Ecto neural progenitor cell (in vitro differentiated cells): ENCODE measurements at regions not wholly inside any gene's neighbourhood (a gene's known extent, or its start where the extent isn't known, plus 50 kb on each side); places are given as distances from the start of the nearest gene placed in this dataset.
"Not testable (repeated sequence)": the region's sequence is repeated elsewhere in the genome, so short reads cannot be mapped to it uniquely, and the experiment has no call there.

Source experiments
- DNase-seq: peaks from one replicate; pipeline ENCODE4 v3.0.0-alpha.2; 2018; ENCODE audit warnings: low spot score

DNA sequence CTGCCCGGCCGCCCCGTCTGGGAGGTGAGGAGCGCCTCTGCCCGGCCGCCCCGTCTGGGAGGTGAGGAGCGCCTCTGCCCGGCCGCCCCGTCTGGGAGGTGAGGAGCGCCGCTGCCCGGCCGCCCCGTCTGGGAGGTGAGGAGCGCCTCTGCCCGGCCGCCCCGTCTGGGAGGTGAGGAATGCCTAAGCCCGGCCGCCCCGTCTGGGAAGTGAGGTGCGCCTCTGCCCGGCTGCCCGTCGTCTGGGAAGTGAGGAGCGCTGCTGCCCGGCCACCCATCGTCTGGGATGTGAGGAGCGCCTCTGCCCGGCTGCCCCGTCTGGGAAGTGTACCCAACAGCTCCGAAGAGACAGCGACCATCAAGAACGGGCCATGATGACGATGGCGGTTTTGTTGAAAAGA, 136.6 kb upstream of the PROKR2 start:
- not testable (repeated sequence) for DNase-seq

DNA sequence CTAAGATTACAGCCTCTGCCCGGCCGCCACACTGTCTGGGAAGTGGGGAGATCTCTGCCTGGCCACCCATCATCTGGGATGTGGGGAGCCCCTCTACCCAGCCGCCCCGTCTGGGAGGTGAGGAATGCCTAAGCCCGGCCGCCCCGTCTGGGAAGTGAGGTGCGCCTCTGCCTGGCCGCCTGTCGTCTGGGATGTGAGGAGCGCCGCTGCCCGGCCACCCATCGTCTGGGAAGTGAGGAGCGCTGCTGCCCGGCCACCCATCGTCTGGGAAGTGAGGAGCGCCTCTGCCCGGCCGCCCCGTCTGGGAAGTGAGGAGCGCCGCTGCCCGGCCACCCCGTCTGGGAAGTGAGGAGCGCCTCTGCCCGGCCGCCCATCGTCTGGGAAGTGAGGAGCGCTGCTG, 135.9 kb upstream of the PROKR2 start:
- DNase-seq, result not testable (repeated sequence)

- DNase-seq, result not testable (repeated sequence)
Observed at GRCh38 chr20:5452286-5452685, 135.5 kb upstream of the PROKR2 start.

GRCh38 chr20:5451643-5452210, 135.0 kb upstream of the PROKR2 start:
- no peak for DNase-seq

- DNase-seq, result peak; percentile 68
Observed at GRCh38 chr20:5448449-5449118, 131.8 kb upstream of the PROKR2 start.

DNA sequence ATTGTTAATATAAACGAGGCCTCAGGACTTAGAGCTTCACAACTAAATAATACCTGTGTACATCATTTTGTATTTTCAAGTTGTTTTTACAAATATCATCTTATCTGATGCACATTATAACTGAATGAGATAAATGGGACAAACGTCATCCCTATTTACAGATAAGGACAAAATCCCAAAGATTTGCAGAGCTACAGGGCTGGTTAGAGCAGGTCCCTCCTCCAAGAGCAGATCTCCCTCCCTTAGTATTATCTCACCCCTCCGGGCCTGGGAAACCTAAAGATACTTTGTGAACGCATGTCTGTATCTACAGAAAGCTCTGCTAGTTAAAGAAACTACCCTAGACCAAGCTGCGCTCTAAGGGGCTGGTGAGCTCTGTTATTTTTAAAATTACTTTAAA, 130.4 kb upstream of the PROKR2 start:
- no peak for DNase-seq

- DNase-seq, result no peak
Observed at GRCh38 chr20:5445611-5446010, 128.9 kb upstream of the PROKR2 start.

DNA sequence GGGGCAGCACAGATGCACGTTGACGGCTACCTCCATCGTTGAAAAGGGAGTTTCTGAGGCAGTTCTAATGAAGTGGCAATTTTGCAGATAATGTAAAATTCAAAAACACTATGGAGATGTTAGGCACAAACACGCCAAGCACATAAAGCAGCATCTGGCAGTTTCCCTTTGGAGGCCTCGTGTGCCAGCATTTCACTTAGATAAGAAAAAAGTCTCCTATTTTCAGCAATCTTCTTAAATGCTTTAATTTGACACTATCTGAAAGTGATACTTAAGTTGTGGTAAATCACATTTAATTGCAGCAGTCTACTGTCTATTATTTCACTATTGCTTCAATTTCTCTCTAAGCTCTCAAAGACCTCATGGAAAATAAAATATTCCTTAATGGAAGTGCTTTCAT, 125.3 kb upstream of the PROKR2 start:
- no peak for DNase-seq

DNA sequence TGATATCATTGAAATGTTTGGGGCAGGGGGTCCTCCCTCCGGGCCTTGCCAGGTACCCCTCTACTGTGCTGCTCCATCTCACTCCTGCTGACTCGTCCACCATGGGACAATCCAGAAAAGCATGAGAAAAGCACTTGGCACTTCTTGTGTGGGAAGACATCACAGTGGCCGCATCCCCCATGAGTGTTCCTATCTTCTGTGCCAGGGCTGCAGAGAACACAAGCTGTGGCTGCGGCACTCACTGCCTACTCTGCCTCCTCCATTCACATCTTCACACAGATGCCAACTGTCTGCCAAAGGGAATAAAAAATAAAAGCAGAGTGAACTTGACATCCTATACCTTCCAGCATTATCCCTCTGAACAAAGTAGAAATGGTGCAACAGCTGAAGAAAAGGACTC, 117.4 kb upstream of the PROKR2 start:
- no peak for DNase-seq

GRCh38 chr20:5433352-5433751, 116.6 kb upstream of the PROKR2 start:
- no peak for DNase-seq

DNA sequence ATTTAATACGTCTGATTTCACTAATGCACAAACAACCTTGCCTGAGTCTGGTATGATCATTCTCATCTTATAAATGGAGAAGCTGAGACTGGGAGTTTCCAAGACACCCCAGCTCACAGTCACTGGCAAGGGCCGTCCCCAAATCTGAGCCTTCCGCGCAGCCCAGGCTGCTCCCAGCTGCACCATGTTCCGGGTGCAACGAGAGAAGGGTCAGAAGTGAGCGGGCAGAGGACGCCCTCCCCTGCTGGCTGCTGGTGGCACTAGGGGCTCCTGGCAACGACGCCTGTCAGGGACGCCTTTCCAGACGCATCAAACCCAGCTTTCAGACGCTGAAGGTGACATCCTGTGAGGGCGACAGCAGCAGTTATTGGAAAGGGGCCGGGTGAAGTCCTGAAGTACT, 115.3 kb upstream of the PROKR2 start:
- no peak for DNase-seq

DNA sequence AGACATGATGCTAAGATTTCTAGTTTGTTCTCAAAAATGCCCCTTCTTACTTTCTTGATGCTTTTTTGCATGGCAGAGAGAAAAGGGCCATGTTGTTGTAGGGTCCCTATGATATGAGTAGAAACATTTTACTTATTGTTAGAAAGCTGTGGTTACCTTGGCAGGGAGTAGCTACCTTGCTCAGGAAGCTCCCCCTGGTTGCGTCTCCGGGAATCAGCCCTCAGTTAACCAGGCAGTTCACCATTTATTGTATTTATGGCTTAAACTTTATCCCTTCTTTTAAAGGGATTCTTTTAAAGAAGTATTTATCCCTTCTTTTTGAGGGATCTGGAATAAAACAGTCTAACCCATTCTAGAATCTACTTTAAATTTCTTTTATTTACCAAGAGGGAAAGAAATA, 113.9 kb upstream of the PROKR2 start:
- no peak for DNase-seq

GRCh38 chr20:5426026-5426425, 109.3 kb upstream of the PROKR2 start:
- DNase-seq, result no peak

GRCh38 chr20:5416086-5416485, 99.3 kb upstream of the PROKR2 start:
- DNase-seq, result no peak

DNA sequence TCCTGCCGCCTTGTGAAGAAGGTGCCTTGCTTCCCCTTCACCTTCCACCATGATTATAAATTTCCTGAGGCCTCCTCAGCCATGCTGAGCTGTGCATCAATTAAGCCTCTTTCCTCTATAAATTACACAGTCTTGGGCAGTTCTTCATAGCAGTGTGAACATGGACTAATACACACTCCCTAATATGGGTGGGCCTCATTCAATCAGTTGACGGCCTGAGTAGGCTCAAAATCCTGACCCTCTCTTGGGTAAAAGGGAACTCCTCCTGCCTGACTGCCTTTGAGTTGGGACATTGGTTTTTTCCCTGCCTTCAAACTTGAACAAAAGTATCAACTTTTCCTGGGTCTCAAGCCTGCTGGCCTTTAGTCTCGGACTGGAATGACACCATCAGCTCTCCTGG, 96.6 kb upstream of the PROKR2 start:
- no peak for DNase-seq

DNA sequence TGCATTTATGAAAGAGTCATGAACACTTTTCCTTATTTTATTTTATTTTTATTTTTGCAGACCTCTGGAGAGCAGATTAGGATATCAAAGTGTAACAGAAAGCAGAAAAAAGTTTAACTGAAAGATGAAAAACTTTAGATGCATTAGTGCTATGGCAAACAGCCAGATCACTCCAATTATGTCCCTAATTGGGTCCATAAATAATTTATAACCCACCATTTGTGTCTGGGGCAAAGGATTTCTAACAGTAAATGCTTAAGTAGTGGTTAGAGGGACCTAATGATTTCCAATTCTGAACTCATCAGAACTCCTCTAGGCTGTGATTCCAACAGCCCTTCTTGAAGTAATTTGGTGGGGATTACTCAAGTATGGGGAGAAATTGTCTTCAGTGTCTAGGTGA, 93.7 kb upstream of the PROKR2 start:
- no peak for DNase-seq

DNA sequence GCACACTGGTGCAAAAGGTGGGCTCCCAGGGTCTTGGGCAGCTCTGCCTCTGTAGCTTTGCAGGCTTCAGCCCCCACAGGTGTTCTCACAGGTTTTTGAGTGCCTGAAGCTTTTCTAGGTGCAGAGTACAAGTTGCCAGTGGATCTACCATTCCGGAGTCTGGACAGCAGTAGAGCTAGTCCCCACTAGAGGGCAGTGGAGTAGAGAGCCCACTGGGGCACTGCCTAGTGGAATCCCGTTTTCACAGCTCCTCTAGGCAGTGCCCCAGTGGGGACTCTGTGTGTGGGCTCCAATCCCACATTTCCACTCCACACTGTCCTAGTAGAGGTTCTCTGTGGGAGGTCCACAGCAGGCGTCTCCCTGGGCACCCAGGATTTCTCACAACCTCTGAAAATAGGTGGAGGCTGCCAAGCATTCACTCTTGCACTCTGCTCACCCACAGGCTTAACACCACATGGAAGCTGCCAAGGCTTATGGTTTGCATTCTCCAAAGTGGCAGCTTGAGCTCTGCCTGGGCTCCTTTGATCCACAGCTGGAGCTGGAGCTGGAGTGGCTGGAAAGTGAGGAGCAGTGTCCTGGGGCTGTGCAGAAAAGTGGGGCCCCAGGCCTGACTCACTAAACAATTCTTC, 86.3 kb upstream of the PROKR2 start:
- DNase-seq, result peak; percentile 54

GRCh38 chr20:5401277-5401875, 84.6 kb upstream of the PROKR2 start:
- DNase-seq, result no peak

DNA sequence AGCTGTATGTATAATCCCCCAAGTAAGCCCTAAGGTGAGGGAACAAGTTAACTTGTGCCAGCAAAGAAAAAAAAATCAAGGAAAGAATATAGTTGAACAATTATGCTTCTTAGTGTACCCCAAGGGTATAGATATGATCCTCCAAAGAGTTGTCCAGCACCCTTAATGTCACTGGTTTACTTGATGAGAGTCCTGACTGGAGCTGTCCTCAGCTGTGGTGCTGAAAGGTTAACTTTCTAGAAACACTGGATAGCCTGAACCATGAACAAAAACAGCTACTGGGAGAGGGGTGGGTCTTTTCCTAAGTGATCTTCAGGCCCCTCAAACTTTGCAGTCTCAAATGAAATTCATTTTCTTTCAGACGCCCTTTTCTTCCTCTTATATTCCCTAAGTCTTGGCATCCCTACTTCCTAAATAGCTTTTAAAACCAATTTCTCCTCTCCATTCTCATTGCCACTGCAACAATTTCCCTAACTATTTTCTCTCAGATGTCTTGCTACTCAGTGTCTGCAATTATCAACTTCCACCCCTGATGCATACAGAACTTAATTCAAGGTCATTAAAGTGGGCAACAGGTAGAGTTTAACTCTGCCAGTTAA, 83.5 kb upstream of the PROKR2 start:
- DNase-seq, result peak; percentile 55

DNA sequence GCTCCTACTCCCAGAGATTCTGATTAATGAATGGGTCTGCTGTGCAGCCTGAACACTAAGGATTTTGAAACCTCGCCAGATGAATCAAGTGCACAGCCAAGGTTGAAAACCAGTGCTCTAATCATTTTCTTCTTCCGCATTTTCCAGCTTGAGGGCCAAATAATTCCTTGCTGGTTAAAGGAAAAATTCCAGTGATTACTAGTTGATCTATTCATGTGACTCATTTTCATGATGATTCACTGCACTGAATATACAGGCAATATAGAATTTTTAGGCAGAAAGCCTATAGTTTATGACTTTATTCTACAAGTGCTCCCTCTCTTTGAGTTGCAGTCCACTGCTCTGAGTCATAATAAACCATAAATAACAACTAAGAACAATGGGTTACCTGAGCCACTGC, 80.6 kb upstream of the PROKR2 start:
- DNase-seq, result no peak

GRCh38 chr20:5395932-5396727, 79.4 kb upstream of the PROKR2 start:
- no peak for DNase-seq

GRCh38 chr20:5393218-5393870, 76.6 kb upstream of the PROKR2 start:
- DNase-seq, result no peak
